ENCODE measurements at regions not wholly inside any gene's neighbourhood (a gene's known extent, or its start where the extent isn't known, plus 50 kb on each side); places are given as distances from the start of the nearest gene placed in this dataset.

DNA sequence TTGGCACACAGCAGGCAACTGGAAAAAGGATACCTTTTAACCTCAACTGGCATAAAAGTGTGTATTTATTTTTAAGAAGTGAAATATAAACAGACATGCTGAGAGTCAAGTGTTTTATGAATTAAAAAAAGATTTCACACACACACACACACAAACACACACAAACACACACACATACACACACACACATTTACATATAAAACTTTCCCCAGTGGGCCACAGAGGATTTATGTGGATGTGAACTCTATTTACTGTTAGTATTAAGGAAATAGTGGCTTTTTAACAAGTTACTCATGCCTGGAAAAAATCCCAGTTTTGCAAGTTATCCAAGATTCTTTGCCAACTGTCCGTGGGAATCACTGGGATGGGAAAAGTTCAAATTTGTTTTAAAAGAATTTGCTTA, 725.9 kb upstream of the NR2F2 start:
- TF ChIP-seq EZH2 (IDR thresholded peaks at IDR 0.05; ENCODE audit: borderline replicate concordance, low read length): no peak
- TF ChIP-seq, protein P1, sequence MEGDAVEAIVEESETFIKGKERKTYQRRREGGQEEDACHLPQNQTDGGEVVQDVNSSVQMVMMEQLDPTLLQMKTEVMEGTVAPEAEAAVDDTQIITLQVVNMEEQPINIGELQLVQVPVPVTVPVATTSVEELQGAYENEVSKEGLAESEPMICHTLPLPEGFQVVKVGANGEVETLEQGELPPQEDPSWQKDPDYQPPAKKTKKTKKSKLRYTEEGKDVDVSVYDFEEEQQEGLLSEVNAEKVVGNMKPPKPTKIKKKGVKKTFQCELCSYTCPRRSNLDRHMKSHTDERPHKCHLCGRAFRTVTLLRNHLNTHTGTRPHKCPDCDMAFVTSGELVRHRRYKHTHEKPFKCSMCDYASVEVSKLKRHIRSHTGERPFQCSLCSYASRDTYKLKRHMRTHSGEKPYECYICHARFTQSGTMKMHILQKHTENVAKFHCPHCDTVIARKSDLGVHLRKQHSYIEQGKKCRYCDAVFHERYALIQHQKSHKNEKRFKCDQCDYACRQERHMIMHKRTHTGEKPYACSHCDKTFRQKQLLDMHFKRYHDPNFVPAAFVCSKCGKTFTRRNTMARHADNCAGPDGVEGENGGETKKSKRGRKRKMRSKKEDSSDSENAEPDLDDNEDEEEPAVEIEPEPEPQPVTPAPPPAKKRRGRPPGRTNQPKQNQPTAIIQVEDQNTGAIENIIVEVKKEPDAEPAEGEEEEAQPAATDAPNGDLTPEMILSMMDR (conservative IDR thresholded peaks at IDR 0.05 in 1 of 2, IDR thresholded peaks at IDR 0.05 in 1 of 2; ENCODE audit: extremely low read depth in 1 of 2, insufficient read depth in 1 of 2, low read depth in 1 of 2, low read length in 2 of 2): no peak
